GM20000 (cell line): ENCODE measurements at regions not wholly inside any gene's neighbourhood (a gene's known extent, or its start where the extent isn't known, plus 50 kb on each side); places are given as distances from the start of the nearest gene placed in this dataset.
"Not testable (repeated sequence)": the region's sequence is repeated elsewhere in the genome, so short reads cannot be mapped to it uniquely, and the experiment has no call there.

Source experiments
- DNase-seq: peaks from one replicate; pipeline ENCODE4 v3.0.0; 2012; ENCODE audit warnings: low spot score
- CTCF ChIP-seq: IDR thresholded peaks from 2 replicates; pipeline ENCODE4 v1.5.1; 2012; ENCODE audit warnings: mild to moderate bottlenecking, control low read depth; ENCODE audit errors: extremely low read depth, missing control alignments

GRCh38 chr2:44087714-44088092 lies 81.0 kb upstream of the PPM1B start:
- no peak for TF ChIP-seq CTCF
- DNase-seq: no peak

- DNase-seq: not testable (repeated sequence)
These were observed 76.2 kb upstream of the PPM1B start for GRCh38 chr2:44092519-44092918.

- TF ChIP-seq CTCF: no peak
- DNase-seq: no peak
These were observed 74.7 kb upstream of the PPM1B start for GRCh38 chr2:44093970-44094369.

GRCh38 chr2:44097322-44097907 lies 71.3 kb upstream of the PPM1B start:
- no peak for TF ChIP-seq CTCF
- no peak for DNase-seq

- DNase-seq: no peak
- TF ChIP-seq CTCF: no peak
These were observed 70.6 kb upstream of the PPM1B start for GRCh38 chr2:44098050-44098449.

- no peak for DNase-seq
- TF ChIP-seq CTCF: no peak
These were observed 69.8 kb upstream of the PPM1B start for GRCh38 chr2:44098891-44099290.

GRCh38 chr2:44100351-44100750 lies 68.3 kb upstream of the PPM1B start:
- TF ChIP-seq CTCF: no peak
- DNase-seq: no peak

- no peak for DNase-seq
- no peak for TF ChIP-seq CTCF
These were observed 67.4 kb upstream of the PPM1B start for GRCh38 chr2:44101246-44101645.
